ENCODE measurements at regions not wholly inside any gene's neighbourhood (a gene's known extent, or its start where the extent isn't known, plus 50 kb on each side); places are given as distances from the start of the nearest gene placed in this dataset.

- Histone ChIP-seq H3K4me1 (ENCODE audit: control insufficient read depth in 1 of 2, insufficient read depth in 2 of 2, low read length in 2 of 2) (no peaks in the 10 kb centered on the region), H3K27ac (ENCODE audit: low read length) (no peak overlapping the region), H3K27me3 (ENCODE audit: low read depth, low read length) (no peaks in the 10 kb centered on the region), H3K36me3 (ENCODE audit: control insufficient read depth in 1 of 2, insufficient read depth in 2 of 2, low read length in 2 of 2) (no peaks in the 10 kb centered on the region), H3K4me3 (ENCODE audit: low read depth in 1 of 2, low read length in 2 of 2) (no peak overlapping the region), H3K9me3 (ENCODE audit: control insufficient read depth in 1 of 2, low read length in 2 of 2) (no peaks in the 10 kb centered on the region)
Measured at GRCh38 chr3:144455841-144456440, 484.3 kb downstream of the DIPK2A start.

DNA sequence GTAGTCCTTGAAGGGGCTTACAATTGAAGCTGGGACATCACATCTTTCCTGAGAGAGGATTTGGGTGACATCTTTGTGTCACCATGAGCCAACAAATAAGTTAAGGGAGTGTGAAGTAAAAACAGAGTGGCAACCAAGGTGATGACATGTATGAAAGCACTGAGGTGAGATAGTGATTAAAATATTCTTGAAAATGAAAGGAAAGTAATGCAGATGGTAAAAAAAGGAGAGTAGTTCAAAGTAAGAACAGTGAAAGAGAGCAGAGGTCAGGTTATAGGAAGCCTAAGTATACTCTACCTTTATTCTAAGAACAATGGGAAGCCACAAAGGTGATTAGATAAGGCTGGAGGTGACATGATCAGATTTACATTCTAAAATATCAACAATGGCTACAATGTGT is 486.1 kb downstream of the DIPK2A start:
- Histone ChIP-seq H3K4me3 (ENCODE audit: low read depth in 1 of 2, low read length in 2 of 2) (no peak overlapping the region), H3K9me3 (ENCODE audit: control insufficient read depth in 1 of 2, low read length in 2 of 2) (no peaks in the 10 kb centered on the region), H3K4me1 (ENCODE audit: control insufficient read depth in 1 of 2, insufficient read depth in 2 of 2, low read length in 2 of 2) (no peaks in the 10 kb centered on the region), H3K27ac (ENCODE audit: low read length) (no peak overlapping the region), H3K36me3 (ENCODE audit: control insufficient read depth in 1 of 2, insufficient read depth in 2 of 2, low read length in 2 of 2) (no peaks in the 10 kb centered on the region), H3K27me3 (ENCODE audit: low read depth, low read length) (no peaks in the 10 kb centered on the region)

- Histone ChIP-seq H3K36me3 (ENCODE audit: control insufficient read depth in 1 of 2, insufficient read depth in 2 of 2, low read length in 2 of 2) (no peaks in the 10 kb centered on the region), H3K27me3 (ENCODE audit: low read depth, low read length) (no peaks in the 10 kb centered on the region), H3K4me1 (ENCODE audit: control insufficient read depth in 1 of 2, insufficient read depth in 2 of 2, low read length in 2 of 2) (no peaks in the 10 kb centered on the region), H3K4me3 (ENCODE audit: low read depth in 1 of 2, low read length in 2 of 2) (no peak overlapping the region), H3K9me3 (ENCODE audit: control insufficient read depth in 1 of 2, low read length in 2 of 2) (no peaks in the 10 kb centered on the region), H3K27ac (ENCODE audit: low read length) (no peak overlapping the region)
Measured at GRCh38 chr3:144458283-144458682, 486.7 kb downstream of the DIPK2A start.

DNA sequence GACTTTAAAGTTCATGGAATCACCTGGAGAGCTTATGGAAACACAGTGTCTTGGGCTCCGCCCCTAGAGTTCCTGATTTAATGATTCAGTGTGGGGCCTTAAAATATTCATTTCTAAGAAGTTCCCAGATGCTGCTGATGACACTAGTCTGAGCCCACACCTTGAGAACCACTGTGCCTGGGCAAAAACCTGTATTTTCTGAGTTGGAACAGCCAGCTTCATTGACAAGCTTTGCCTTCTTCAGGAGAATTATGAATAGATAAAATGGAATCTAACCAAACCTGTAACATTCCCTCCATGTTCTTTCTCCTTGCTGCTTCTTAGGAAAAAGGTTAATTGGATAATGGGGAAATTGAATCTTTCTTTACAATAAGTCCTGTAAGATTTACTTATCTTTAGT is 490.7 kb downstream of the DIPK2A start:
- Histone ChIP-seq H3K4me3 (ENCODE audit: low read depth in 1 of 2, low read length in 2 of 2) (no peak overlapping the region), H3K9me3 (ENCODE audit: control insufficient read depth in 1 of 2, low read length in 2 of 2) (no peaks in the 10 kb centered on the region), H3K27ac (ENCODE audit: low read length) (no peak overlapping the region), H3K36me3 (ENCODE audit: control insufficient read depth in 1 of 2, insufficient read depth in 2 of 2, low read length in 2 of 2) (no peaks in the 10 kb centered on the region), H3K4me1 (ENCODE audit: control insufficient read depth in 1 of 2, insufficient read depth in 2 of 2, low read length in 2 of 2) (no peaks in the 10 kb centered on the region), H3K27me3 (ENCODE audit: low read depth, low read length) (no peaks in the 10 kb centered on the region)

DNA sequence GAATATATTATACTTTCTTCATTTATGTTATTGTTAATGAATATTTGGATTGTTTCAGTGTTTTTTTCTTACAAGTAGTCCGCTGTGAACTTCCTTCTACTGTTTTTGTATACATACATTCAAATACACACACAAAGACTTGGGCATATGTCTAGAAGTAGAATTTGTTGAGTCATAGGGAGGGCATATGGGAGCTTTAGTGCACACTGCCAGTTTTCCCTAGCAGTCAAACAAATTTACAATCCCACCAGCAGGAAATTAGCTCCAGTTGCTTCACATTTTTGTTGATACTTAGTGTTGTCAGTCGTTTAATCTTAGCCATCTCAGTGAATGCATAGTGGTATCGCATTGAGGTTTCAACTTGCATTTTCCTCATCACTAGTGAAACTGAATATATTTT is 492.3 kb downstream of the DIPK2A start:
- no peaks in the 10 kb centered on the region for H3K9me3 ChIP-seq (ENCODE audit: control insufficient read depth in 1 of 2, low read length in 2 of 2)
- H3K4me1 ChIP-seq (ENCODE audit: control insufficient read depth in 1 of 2, insufficient read depth in 2 of 2, low read length in 2 of 2): no peaks in the 10 kb centered on the region
- H3K27me3 ChIP-seq (ENCODE audit: low read depth, low read length): no peaks in the 10 kb centered on the region
- H3K36me3 ChIP-seq (ENCODE audit: control insufficient read depth in 1 of 2, insufficient read depth in 2 of 2, low read length in 2 of 2): no peaks in the 10 kb centered on the region
- H3K27ac ChIP-seq (ENCODE audit: low read length): no peak overlapping the region
- H3K4me3 ChIP-seq (ENCODE audit: low read depth in 1 of 2, low read length in 2 of 2): no peak overlapping the region

DNA sequence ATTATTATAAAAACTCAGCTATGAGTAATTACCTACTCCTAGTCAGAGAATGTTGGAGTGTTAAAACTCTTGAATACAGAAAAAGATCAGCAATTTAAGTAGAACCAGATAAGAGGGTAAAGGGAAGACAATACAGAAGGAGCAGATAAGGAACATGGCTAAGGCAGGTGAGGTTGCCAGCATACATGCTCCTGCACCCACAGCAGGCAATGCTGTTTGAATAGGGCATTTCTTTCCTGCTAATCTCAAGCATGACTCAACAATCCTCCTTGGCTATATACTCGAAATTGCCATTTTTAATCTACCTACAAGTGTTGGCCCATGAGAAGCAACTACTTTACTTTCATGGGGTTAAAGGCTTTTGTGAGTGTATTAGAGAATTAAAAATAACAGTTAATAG is 494.5 kb downstream of the DIPK2A start:
- Histone ChIP-seq H3K36me3 (ENCODE audit: control insufficient read depth in 1 of 2, insufficient read depth in 2 of 2, low read length in 2 of 2) (no peaks in the 10 kb centered on the region), H3K27ac (ENCODE audit: low read length) (no peak overlapping the region), H3K9me3 (ENCODE audit: control insufficient read depth in 1 of 2, low read length in 2 of 2) (no peaks in the 10 kb centered on the region), H3K27me3 (ENCODE audit: low read depth, low read length) (no peaks in the 10 kb centered on the region), H3K4me3 (ENCODE audit: low read depth in 1 of 2, low read length in 2 of 2) (no peak overlapping the region), H3K4me1 (ENCODE audit: control insufficient read depth in 1 of 2, insufficient read depth in 2 of 2, low read length in 2 of 2) (no peaks in the 10 kb centered on the region)

DNA sequence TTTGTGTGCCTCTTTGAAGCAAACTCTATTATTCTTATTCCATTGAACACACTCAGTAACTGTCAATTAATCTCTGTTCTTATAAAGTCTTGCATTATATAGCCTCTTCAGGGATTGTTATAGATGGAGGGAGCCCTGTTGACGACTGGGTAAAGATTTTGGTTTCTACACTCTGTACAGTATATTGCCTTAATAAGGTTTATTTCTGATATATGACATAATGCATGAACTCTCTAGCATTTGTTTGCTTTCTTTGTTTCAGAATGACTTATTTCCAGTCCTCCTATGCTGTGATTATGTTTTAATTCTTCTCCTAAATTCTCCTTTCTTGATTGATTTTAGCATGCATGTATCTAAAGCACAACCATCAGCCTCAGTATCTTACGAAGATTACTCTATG is 494.9 kb downstream of the DIPK2A start:
- no peaks in the 10 kb centered on the region for H3K9me3 ChIP-seq (ENCODE audit: control insufficient read depth in 1 of 2, low read length in 2 of 2)
- no peaks in the 10 kb centered on the region for H3K4me1 ChIP-seq (ENCODE audit: control insufficient read depth in 1 of 2, insufficient read depth in 2 of 2, low read length in 2 of 2)
- no peak overlapping the region for H3K27ac ChIP-seq (ENCODE audit: low read length)
- no peak overlapping the region for H3K4me3 ChIP-seq (ENCODE audit: low read depth in 1 of 2, low read length in 2 of 2)
- H3K36me3 ChIP-seq (ENCODE audit: control insufficient read depth in 1 of 2, insufficient read depth in 2 of 2, low read length in 2 of 2): no peaks in the 10 kb centered on the region
- H3K27me3 ChIP-seq (ENCODE audit: low read depth, low read length): no peaks in the 10 kb centered on the region

GRCh38 chr3:144470666-144471065 is 499.0 kb downstream of the DIPK2A start:
- Histone ChIP-seq H3K36me3 (ENCODE audit: control insufficient read depth in 1 of 2, insufficient read depth in 2 of 2, low read length in 2 of 2) (no peaks in the 10 kb centered on the region), H3K27me3 (ENCODE audit: low read depth, low read length) (no peaks in the 10 kb centered on the region), H3K9me3 (ENCODE audit: control insufficient read depth in 1 of 2, low read length in 2 of 2) (no peaks in the 10 kb centered on the region), H3K27ac (ENCODE audit: low read length) (no peak overlapping the region), H3K4me3 (ENCODE audit: low read depth in 1 of 2, low read length in 2 of 2) (no peak overlapping the region), H3K4me1 (ENCODE audit: control insufficient read depth in 1 of 2, insufficient read depth in 2 of 2, low read length in 2 of 2) (no peaks in the 10 kb centered on the region)

DNA sequence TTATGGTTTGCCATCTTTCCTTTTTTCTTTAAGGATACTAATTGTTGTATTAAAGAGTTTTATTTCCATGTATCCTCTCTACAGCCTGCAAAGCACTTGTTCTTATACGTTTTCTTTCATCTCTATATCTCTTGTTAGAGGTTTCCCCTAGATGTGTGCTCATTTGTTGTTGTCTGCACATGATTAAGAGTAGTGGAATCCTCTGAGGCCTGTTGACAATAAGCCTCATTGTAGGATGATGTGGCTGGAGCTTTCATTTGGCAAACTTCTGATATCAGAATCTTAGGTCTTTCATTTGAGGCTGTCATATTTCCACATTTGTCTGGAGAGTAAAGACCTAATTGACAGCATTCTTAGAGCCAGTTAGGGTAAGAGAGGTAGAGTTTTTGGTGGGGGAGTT is 506.0 kb downstream of the DIPK2A start:
- no peaks in the 10 kb centered on the region for H3K9me3 ChIP-seq (ENCODE audit: control insufficient read depth in 1 of 2, low read length in 2 of 2)
- no peak overlapping the region for H3K4me3 ChIP-seq (ENCODE audit: low read depth in 1 of 2, low read length in 2 of 2)
- no peak overlapping the region for H3K27ac ChIP-seq (ENCODE audit: low read length)
- no peaks in the 10 kb centered on the region for H3K36me3 ChIP-seq (ENCODE audit: control insufficient read depth in 1 of 2, insufficient read depth in 2 of 2, low read length in 2 of 2)
- no peaks in the 10 kb centered on the region for H3K27me3 ChIP-seq (ENCODE audit: low read depth, low read length)
- H3K4me1 ChIP-seq (ENCODE audit: control insufficient read depth in 1 of 2, insufficient read depth in 2 of 2, low read length in 2 of 2): no peaks in the 10 kb centered on the region

- no peak overlapping the region for H3K4me3 ChIP-seq (ENCODE audit: low read depth in 1 of 2, low read length in 2 of 2)
- H3K27me3 ChIP-seq (ENCODE audit: low read depth, low read length): no peaks in the 10 kb centered on the region
- H3K27ac ChIP-seq (ENCODE audit: low read length): no peak overlapping the region
- H3K4me1 ChIP-seq (ENCODE audit: control insufficient read depth in 1 of 2, insufficient read depth in 2 of 2, low read length in 2 of 2): no peaks in the 10 kb centered on the region
- no peaks in the 10 kb centered on the region for H3K36me3 ChIP-seq (ENCODE audit: control insufficient read depth in 1 of 2, insufficient read depth in 2 of 2, low read length in 2 of 2)
- H3K9me3 ChIP-seq (ENCODE audit: control insufficient read depth in 1 of 2, low read length in 2 of 2): no peaks in the 10 kb centered on the region
Measured at GRCh38 chr3:144480416-144480919, 508.8 kb downstream of the DIPK2A start.

DNA sequence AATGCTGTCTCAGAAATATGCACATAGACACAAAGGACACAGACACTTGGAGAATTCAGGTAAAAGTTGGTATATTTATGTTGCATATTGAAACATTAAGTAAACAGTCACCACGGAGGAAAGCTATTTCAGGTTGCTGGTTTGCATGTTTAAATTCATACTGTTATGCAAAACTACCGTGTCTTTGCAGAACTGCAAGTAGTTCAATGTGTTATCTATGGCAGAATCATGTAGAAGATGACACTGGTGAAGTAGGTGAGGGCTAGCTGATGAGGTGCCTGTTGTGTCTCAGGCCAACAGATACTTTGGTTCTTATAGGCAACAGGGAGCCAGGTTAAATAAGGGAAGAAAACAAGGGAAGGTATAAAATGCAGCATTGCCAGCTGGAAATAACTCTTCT is 511.3 kb downstream of the DIPK2A start:
- Histone ChIP-seq H3K4me1 (ENCODE audit: control insufficient read depth in 1 of 2, insufficient read depth in 2 of 2, low read length in 2 of 2) (no peaks in the 10 kb centered on the region), H3K9me3 (ENCODE audit: control insufficient read depth in 1 of 2, low read length in 2 of 2) (no peaks in the 10 kb centered on the region), H3K27me3 (ENCODE audit: low read depth, low read length) (no peaks in the 10 kb centered on the region), H3K27ac (ENCODE audit: low read length) (no peak overlapping the region), H3K36me3 (ENCODE audit: control insufficient read depth in 1 of 2, insufficient read depth in 2 of 2, low read length in 2 of 2) (no peaks in the 10 kb centered on the region), H3K4me3 (ENCODE audit: low read depth in 1 of 2, low read length in 2 of 2) (no peak overlapping the region)

GRCh38 chr3:144487011-144487410 is 515.4 kb downstream of the DIPK2A start:
- Histone ChIP-seq H3K36me3 (ENCODE audit: control insufficient read depth in 1 of 2, insufficient read depth in 2 of 2, low read length in 2 of 2) (no peaks in the 10 kb centered on the region), H3K4me1 (ENCODE audit: control insufficient read depth in 1 of 2, insufficient read depth in 2 of 2, low read length in 2 of 2) (no peaks in the 10 kb centered on the region), H3K4me3 (ENCODE audit: low read depth in 1 of 2, low read length in 2 of 2) (no peak overlapping the region), H3K9me3 (ENCODE audit: control insufficient read depth in 1 of 2, low read length in 2 of 2) (no peaks in the 10 kb centered on the region), H3K27me3 (ENCODE audit: low read depth, low read length) (no peaks in the 10 kb centered on the region), H3K27ac (ENCODE audit: low read length) (no peak overlapping the region)

Measured in muscle layer of duodenum (tissue), 2 donors.